ENCODE measurements at regions not wholly inside any gene's neighbourhood (a gene's known extent, or its start where the extent isn't known, plus 50 kb on each side); places are given as distances from the start of the nearest gene placed in this dataset.

- TF ChIP-seq CTCF (IDR thresholded peaks at IDR 0.05) (no peak), EZH2 (IDR thresholded peaks at IDR 0.05) (no peak), EZH2phosphoT487 (IDR thresholded peaks at IDR 0.05) (no peak)
Observed at GRCh38 chr15:81910355-81911021, 135.3 kb downstream of the MEX3B start.

All from neural progenitor cell (in vitro differentiated cells).